Right atrium auricular region (tissue), 2 donors: ENCODE measurements at regions not wholly inside any gene's neighbourhood (a gene's known extent, or its start where the extent isn't known, plus 50 kb on each side); places are given as distances from the start of the nearest gene placed in this dataset.

ENCODE experiments used
- DNase-seq: peaks from one replicate; pipeline ENCODE4 v3.0.0-alpha.2; 2019; ENCODE audit warnings: low spot score
- H3K27ac ChIP-seq, 2 donors: fragments of 200-600 bp; sonication (generic); 1 replicate in 1 of 2; 2 replicates in 1 of 2; pipeline ENCODE4 v1.5.1; 2016 to 2019
- H3K27me3 ChIP-seq, 2 donors: fragments of 200-600 bp; sonication (generic); one replicate each; pipeline versions ENCODE4 v1.5.1 to v1.6.0; 2017 to 2019
- H3K36me3 ChIP-seq: fragments of 200-600 bp; sonication (generic); one replicate; pipeline ENCODE4 v1.5.1; 2016
- H3K4me1 ChIP-seq, 2 donors: fragments of 200-600 bp; sonication (generic); one replicate each; pipeline versions ENCODE4 v1.5.1 to v1.6.0; 2017 to 2019
- H3K4me3 ChIP-seq, 2 donors: fragments of 200-600 bp; sonication (generic); 1 replicate in 1 of 2; 2 replicates in 1 of 2; pipeline ENCODE4 v1.5.1; 2017 to 2019; ENCODE audit warnings: mild to moderate bottlenecking in 1 of 2, moderate library complexity in 1 of 2
- H3K9me3 ChIP-seq, 2 donors: fragments of 200-600 bp; sonication (generic); one replicate each; pipeline ENCODE4 v1.5.1; 2019
- CTCF ChIP-seq, 2 donors: fragments of 200-600 bp; sonication (generic); IDR thresholded peaks; one replicate each; pipeline ENCODE4 v1.5.1; 2019; ENCODE audit warnings: antibody characterized with exemption in 2 of 2

GRCh38 chr4:188639479-188640100 lies 500.3 kb downstream of the TRIML1 start:
- no peak overlapping the region for H3K4me3 ChIP-seq
- no peaks in the 10 kb centered on the region for H3K36me3 ChIP-seq
- H3K27ac ChIP-seq, result no peak overlapping the region
- H3K9me3 ChIP-seq, result no peaks in the 10 kb centered on the region
- no peak for DNase-seq
- no peaks in the 10 kb centered on the region for H3K27me3 ChIP-seq
- TF ChIP-seq CTCF (IDR thresholded peaks at IDR 0.05), result no peak
- no peaks in the 10 kb centered on the region for H3K4me1 ChIP-seq

- DNase-seq, result no peak
- Histone ChIP-seq H3K9me3 (no peaks in the 10 kb centered on the region), H3K36me3 (no peaks in the 10 kb centered on the region), H3K27me3 (no peaks in the 10 kb centered on the region), H3K27ac (no peak overlapping the region), H3K4me1 (no peaks in the 10 kb centered on the region), H3K4me3 (no peak overlapping the region)
- no peak for TF ChIP-seq CTCF (IDR thresholded peaks at IDR 0.05)
Observed at GRCh38 chr4:188647820-188648370, 508.7 kb downstream of the TRIML1 start.

- Histone ChIP-seq H3K27me3 (no peaks in the 10 kb centered on the region), H3K4me1 (no peaks in the 10 kb centered on the region), H3K4me3 (no peak overlapping the region), H3K27ac (no peak overlapping the region), H3K9me3 (no peaks in the 10 kb centered on the region), H3K36me3 (no peaks in the 10 kb centered on the region)
- no peak for DNase-seq
- no peak for TF ChIP-seq CTCF (IDR thresholded peaks at IDR 0.05)
Observed at GRCh38 chr4:188649635-188650034, 510.4 kb downstream of the TRIML1 start.

- Histone ChIP-seq H3K4me3 (no peak overlapping the region), H3K27me3 (no peaks in the 10 kb centered on the region), H3K9me3 (no peaks in the 10 kb centered on the region), H3K36me3 (no peaks in the 10 kb centered on the region), H3K4me1 (no peaks in the 10 kb centered on the region), H3K27ac (no peak overlapping the region)
- no peak for DNase-seq
- TF ChIP-seq CTCF (IDR thresholded peaks at IDR 0.05), result no peak
Observed at GRCh38 chr4:188650516-188650915, 511.3 kb downstream of the TRIML1 start.

- Histone ChIP-seq H3K4me1 (no peaks in the 10 kb centered on the region), H3K27me3 (no peaks in the 10 kb centered on the region), H3K4me3 (no peak overlapping the region), H3K9me3 (no peaks in the 10 kb centered on the region), H3K27ac (no peak overlapping the region), H3K36me3 (no peaks in the 10 kb centered on the region)
- no peak for DNase-seq
- TF ChIP-seq CTCF (IDR thresholded peaks at IDR 0.05), result no peak
Observed at GRCh38 chr4:188657365-188657764, 518.1 kb downstream of the TRIML1 start.
